ENCODE measurements at regions not wholly inside any gene's neighbourhood (a gene's known extent, or its start where the extent isn't known, plus 50 kb on each side); places are given as distances from the start of the nearest gene placed in this dataset.

DNA sequence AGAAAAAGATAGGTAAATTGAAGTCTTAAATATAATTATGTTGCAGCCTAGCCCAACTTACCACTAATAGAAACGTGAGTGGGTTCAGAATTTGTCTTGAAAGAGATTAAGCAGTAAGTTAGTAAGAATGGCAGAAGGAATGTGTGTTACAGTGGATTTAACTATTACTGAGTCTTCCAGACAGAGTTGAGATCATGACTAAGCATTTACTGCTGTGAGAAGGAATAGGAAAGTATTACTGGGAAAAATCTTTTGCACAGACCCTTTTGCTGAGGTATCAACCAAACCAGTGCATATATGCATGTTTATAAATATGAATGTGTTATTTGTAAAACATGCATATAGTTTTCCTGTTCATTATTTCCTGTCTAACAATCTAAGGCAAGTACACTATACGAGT lies 112.8 kb upstream of the EFNA5 start:
- Mint-ChIP-seq H3K9me3 (peaks cover 0 to 20% (median 3%) of the 10 kb centered on the region in 9 donors), H3K36me3 (peaks cover 0 to 6% (median 0%) of the 10 kb centered on the region in 3 donors), H3K27ac (no peak overlapping the region), H3K4me1 (no peaks in the 10 kb centered on the region), H3K27me3 (peaks cover 0 to 11% (median 2%) of the 10 kb centered on the region in 5 donors), H3K4me3 (no peak overlapping the region)
- ATAC-seq (no peak), DNase-seq (no peak)
- POLR2A ChIA-PET = no interaction called here

DNA sequence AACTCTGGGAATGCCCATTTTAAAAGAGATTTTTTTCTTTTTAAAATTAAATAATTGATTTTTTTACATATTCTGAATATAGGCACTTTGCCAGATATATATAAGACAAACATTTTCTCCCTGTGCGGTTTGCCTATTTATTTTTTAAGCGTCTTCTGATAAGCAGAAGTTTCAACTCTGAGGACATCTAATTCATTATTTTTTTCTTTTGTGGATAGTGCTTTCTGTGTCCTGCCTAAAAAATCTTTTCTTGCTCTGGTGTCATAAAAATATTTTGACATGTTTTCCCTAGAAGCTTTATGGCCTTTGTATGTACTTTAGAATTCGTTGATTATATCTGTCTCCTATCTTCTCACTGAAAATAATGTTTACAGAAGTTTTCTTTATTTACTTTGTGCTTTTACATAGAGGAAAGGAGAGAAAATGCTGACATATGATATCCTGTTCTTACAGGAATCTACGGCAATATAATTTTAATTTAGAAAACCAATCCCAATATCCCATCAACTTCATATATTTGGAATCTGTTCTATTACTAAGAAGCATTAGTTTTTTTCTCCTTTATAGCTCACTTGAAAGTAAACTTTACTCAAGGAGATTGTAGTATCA lies 111.9 kb upstream of the EFNA5 start:
- DNase-seq (no peak), ATAC-seq (no peak)
- POLR2A ChIA-PET = no interaction called here
- H3K4me1 Mint-ChIP-seq = no peaks in the 10 kb centered on the region
- peaks cover 0 to 11% (median 2%) of the 10 kb centered on the region in 5 donors for H3K27me3 Mint-ChIP-seq
- no peak overlapping the region for H3K27ac Mint-ChIP-seq
- peaks cover 0 to 6% (median 0%) of the 10 kb centered on the region in 3 donors for H3K36me3 Mint-ChIP-seq
- H3K9me3 Mint-ChIP-seq = peaks cover 0 to 20% (median 3%) of the 10 kb centered on the region in 9 donors
- no peak overlapping the region for H3K4me3 Mint-ChIP-seq

DNA sequence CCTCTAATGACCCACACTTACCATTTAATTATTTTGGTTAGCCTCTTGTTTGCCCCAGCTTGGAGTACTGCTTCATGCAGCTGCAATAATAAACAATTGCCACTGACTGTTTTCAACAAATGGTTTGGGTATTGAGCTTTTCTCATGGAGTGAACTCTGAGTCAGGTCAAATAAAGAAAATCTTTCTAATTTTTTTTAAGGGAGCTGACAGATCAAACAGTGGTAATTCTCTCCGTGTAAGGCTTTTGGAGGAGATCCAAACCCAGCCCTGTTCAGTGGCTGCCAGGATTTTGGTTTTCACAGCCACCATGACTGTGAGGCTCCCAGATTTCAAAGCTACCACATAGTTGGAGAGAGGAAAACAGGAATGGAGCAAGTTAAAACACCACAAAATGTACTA lies 110.7 kb upstream of the EFNA5 start:
- H3K27ac Mint-ChIP-seq = no peak overlapping the region
- peaks cover 0 to 9% (median 2%) of the 10 kb centered on the region in 5 donors for H3K27me3 Mint-ChIP-seq
- ATAC-seq = no peak
- H3K4me3 Mint-ChIP-seq = no peak overlapping the region
- H3K36me3 Mint-ChIP-seq = peaks cover 0 to 6% (median 0%) of the 10 kb centered on the region in 3 donors
- DNase-seq = no peak
- H3K4me1 Mint-ChIP-seq = no peaks in the 10 kb centered on the region
- POLR2A ChIA-PET = no interaction called here
- H3K9me3 Mint-ChIP-seq = peaks cover 0 to 20% (median 3%) of the 10 kb centered on the region in 9 donors

DNA sequence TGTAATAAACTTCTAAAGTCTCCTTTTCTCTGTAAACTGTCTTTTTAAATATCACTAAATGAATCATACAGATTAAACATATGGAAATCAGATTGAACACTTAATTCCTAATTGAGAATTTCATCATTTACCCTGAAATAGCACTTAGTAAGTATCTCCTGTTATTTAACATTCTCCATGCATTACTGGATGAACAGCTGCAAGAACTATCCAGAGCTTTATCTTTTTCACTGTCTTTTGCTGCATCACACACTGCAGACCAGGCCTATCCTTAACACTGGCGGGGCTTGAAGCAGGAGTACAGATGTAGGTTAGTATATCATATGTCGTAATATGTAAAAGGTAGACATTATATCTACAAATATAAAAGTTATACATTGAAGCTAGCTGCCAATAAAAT lies 108.7 kb upstream of the EFNA5 start:
- ATAC-seq = no peak
- Mint-ChIP-seq H3K4me1 (no peaks in the 10 kb centered on the region), H3K27ac (no peak overlapping the region), H3K27me3 (peaks cover 0 to 6% (median 2%) of the 10 kb centered on the region in 5 donors), H3K36me3 (peaks cover 0 to 6% (median 0%) of the 10 kb centered on the region in 3 donors), H3K4me3 (no peak overlapping the region), H3K9me3 (peaks cover 0 to 10% (median 0%) of the 10 kb centered on the region in 9 donors)
- POLR2A ChIA-PET = no interaction called here
- DNase-seq = no peak

DNA sequence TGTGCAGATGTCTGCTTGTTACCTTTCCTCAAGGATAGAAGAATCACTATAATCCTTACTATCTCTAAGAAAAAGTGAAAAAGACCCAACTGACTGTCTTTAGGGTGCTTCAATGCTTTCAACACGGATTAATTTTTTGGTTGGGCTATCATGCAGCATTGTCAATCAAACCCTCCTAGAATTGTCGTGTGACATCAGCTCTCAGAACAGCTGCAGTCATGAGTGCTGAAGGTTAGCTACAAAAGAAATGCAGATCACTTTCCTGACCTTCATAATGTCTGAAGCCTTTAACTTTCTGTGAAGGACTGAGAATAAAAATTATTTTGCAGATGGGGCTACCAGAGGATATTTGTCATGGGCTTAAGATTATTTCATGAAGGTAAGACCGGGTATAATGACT lies 107.9 kb upstream of the EFNA5 start:
- no peak for DNase-seq
- H3K4me3 Mint-ChIP-seq = no peak overlapping the region
- peaks cover 0 to 6% (median 0%) of the 10 kb centered on the region in 3 donors for H3K36me3 Mint-ChIP-seq
- no peak overlapping the region for H3K27ac Mint-ChIP-seq
- no peaks in the 10 kb centered on the region for H3K4me1 Mint-ChIP-seq
- H3K9me3 Mint-ChIP-seq = peaks cover 0 to 10% (median 0%) of the 10 kb centered on the region in 9 donors
- no peak for ATAC-seq
- POLR2A ChIA-PET = no interaction called here
- peaks cover 0 to 6% (median 2%) of the 10 kb centered on the region in 5 donors for H3K27me3 Mint-ChIP-seq

DNA sequence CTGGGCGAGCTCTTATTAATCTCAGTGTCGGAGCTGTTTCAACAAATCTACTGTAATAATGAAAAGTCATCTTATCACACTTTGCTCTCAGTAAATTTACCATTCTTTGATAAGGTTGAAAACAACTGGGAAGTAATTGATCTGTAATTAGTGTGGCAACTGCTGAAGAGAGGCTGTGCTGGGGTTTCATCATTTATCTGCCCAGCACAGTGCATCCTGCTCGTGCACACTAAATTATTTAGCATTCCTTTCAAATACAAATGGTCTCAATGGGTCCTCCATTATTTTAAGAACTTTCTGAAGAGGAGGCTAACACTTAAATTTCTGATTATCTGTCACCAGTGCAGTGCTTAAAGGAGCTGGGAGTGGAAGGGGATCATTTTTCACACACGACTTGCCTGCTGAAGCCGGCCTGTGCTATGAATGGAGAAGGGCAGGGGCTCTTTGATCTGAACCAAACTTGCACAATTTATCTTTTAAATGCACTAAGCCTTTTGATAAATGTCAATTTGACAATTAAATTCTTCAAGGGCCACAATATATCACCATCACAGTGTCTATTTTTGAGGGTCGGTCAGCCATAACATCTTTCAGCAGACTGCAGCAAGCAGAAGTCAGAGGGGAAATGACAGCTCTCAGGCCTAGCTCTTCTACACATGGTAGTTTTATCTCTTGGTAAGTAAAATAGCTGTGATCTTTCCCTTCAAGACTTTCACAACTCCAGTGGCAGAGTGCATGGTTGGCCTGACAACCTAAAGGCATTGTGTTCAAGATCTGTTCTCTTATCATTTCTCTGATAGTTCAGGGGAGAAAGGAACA lies 106.4 kb upstream of the EFNA5 start:
- peaks cover 0 to 10% (median 0%) of the 10 kb centered on the region in 9 donors for H3K9me3 Mint-ChIP-seq
- peaks cover 0 to 10% (median 7%) of the 10 kb centered on the region in 5 donors for H3K27me3 Mint-ChIP-seq
- peaks cover 0 to 6% (median 0%) of the 10 kb centered on the region in 3 donors for H3K36me3 Mint-ChIP-seq
- H3K27ac Mint-ChIP-seq = no peak overlapping the region
- ATAC-seq (no peak), DNase-seq (no peak)
- no peaks in the 10 kb centered on the region for H3K4me1 Mint-ChIP-seq
- H3K4me3 Mint-ChIP-seq = no peak overlapping the region
- POLR2A ChIA-PET = no interaction called here

DNA sequence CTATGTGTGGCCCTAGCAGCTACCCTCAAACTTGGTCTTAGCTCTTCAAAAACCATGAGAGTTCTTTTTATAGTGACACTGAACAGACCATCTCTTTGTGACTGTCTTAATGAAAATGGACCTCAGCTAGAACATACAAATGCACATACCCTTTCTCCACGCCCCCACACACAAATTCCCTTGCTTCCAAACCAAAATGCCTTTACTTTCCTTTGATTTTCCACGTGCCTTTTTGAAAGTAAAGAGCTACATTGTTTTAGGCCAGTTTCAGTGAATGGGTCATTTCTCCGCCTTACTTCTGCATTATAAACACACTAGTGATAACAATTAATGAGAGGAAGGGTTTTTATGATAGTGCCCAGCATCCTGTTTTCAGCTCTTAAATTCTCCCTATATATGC lies 105.8 kb upstream of the EFNA5 start:
- H3K27ac Mint-ChIP-seq = no peak overlapping the region
- H3K4me3 Mint-ChIP-seq = no peak overlapping the region
- peaks cover 0 to 6% (median 0%) of the 10 kb centered on the region in 3 donors for H3K36me3 Mint-ChIP-seq
- POLR2A ChIA-PET = no interaction called here
- peaks cover 0 to 10% (median 0%) of the 10 kb centered on the region in 9 donors for H3K9me3 Mint-ChIP-seq
- ATAC-seq (no peak), DNase-seq (no peak)
- H3K4me1 Mint-ChIP-seq = no peaks in the 10 kb centered on the region
- H3K27me3 Mint-ChIP-seq = peaks cover 0 to 14% (median 8%) of the 10 kb centered on the region in 5 donors

DNA sequence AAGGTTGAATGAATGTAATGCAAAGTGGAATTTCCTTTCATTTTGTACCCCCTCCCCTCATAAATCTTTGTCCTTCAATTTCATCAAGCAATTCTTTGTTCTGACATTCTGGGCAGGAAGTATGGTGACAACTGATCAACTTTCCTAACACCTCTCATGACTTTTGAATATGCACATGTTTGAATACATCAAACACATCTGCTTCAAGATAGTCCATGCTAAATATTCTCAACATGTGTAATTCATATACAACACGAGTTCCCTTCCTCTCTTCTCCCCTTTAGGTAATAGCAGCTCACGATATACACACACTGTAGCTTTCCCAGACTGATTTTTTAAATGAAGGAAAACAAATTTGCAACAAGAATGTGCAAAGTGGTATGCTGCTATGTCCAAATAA lies 103.6 kb upstream of the EFNA5 start:
- peaks cover 0 to 23% (median 9%) of the 10 kb centered on the region in 5 donors for H3K27me3 Mint-ChIP-seq

DNA sequence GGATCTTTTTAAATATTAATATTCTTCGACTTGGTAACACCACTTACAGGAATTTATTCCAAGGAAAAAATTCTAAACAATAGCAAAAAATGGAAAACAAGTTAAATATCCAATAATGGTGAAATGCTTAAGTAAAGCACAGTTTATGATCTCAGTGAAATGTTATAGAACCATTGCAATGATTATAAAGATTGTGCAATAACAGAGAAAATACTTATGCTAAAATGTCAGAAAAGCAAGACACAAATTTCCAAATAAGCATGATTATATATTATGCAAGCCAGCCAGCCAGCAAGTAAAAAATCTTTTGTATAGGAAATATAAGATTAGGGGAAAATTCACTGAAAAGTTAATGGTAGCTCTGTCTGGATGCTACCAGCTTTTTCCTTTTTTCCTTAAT lies 102.7 kb upstream of the EFNA5 start:
- H3K4me3 Mint-ChIP-seq = no peak overlapping the region
- H3K36me3 Mint-ChIP-seq = peaks cover 0 to 2% (median 0%) of the 10 kb centered on the region in 3 donors
- no peak for ATAC-seq
- peaks cover 0 to 31% (median 9%) of the 10 kb centered on the region in 5 donors for H3K27me3 Mint-ChIP-seq
- POLR2A ChIA-PET = no interaction called here
- H3K27ac Mint-ChIP-seq = no peak overlapping the region
- no peaks in the 10 kb centered on the region for H3K9me3 Mint-ChIP-seq
- DNase-seq = no peak
- no peaks in the 10 kb centered on the region for H3K4me1 Mint-ChIP-seq

More for the DNA sequence above, 103.6 kb upstream of the EFNA5 start:
- no peak for DNase-seq
- Mint-ChIP-seq H3K4me3 (no peak overlapping the region), H3K4me1 (no peaks in the 10 kb centered on the region), H3K9me3 (no peaks in the 10 kb centered on the region), H3K36me3 (peaks cover 0 to 1% (median 0%) of the 10 kb centered on the region in 3 donors), H3K27ac (no peak overlapping the region)
- POLR2A ChIA-PET = no interaction called here
- ATAC-seq = no peak

DNA sequence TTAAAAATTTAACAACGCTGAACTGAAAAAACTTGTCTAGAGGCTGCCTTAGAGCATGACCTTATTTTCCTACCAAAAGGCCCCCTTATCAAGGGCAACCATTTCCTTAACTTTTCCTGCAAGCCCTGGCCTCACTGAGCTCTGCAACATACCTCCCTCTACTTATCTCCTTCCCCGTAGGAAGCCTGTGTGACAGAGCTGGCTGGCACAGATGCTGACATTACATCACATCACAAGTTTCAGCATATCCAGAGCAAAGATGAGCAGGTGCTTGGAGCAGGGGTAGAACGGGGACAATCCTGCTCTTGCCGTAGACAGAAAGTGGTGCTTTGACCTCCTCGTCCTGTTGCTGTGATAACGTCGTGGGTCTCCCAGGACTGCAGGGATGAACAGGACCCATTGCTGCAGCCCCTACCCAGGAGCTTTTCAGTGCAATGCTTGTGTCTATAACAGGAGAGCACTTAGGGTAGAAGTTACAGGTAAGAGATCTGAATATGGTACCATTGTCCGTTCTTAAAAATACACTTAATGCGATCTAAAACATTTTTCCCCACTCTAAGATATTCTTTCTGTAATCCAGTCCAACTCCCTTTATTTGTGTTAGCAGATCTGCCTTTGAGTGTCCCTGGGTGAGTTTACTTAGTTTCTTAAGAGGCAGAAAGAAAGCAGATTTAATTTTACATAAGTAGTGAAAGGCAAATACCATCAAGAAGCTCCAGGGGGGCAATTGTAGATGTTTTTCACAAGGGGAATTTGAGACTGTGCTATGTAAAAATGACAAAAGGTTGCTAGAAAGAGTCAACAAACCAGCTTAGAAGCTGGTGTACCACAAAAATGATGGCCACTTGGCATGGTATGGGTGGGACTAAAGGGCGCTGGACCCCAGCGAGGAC lies 101.9 kb upstream of the EFNA5 start:
- ATAC-seq (no peak), DNase-seq (no peak)
- Mint-ChIP-seq H3K4me3 (no peak overlapping the region), H3K27me3 (peaks cover 0 to 34% (median 9%) of the 10 kb centered on the region in 5 donors), H3K36me3 (peaks cover 0 to 2% (median 0%) of the 10 kb centered on the region in 3 donors), H3K27ac (no peak overlapping the region), H3K9me3 (no peaks in the 10 kb centered on the region), H3K4me1 (no peaks in the 10 kb centered on the region)
- POLR2A ChIA-PET = no interaction called here

DNA sequence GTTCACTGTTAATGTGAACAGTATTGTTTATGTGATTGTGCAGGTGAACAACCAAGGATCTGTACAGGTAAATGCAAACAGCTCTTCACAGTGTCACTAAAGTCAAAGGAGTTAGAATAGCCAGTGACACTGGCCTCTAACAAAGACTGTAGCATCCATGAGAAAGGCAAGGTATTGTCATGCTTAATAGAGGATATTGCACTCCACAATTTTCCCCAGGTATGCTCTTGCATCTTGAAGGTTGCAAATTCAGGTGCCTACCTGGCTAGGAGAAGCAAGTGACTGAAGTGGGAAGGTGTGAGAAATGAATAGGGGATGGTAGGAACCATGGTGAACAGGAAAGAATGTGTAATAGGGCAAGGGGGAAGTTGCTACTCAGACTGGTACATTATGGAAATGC lies 101.2 kb upstream of the EFNA5 start:
- Mint-ChIP-seq H3K27ac (no peak overlapping the region), H3K4me1 (no peaks in the 10 kb centered on the region), H3K9me3 (no peaks in the 10 kb centered on the region), H3K27me3 (peaks cover 0 to 34% (median 9%) of the 10 kb centered on the region in 5 donors), H3K36me3 (peaks cover 0 to 2% (median 0%) of the 10 kb centered on the region in 3 donors), H3K4me3 (no peak overlapping the region)
- DNase-seq (no peak), ATAC-seq (no peak)
- POLR2A ChIA-PET = no interaction called here

DNA sequence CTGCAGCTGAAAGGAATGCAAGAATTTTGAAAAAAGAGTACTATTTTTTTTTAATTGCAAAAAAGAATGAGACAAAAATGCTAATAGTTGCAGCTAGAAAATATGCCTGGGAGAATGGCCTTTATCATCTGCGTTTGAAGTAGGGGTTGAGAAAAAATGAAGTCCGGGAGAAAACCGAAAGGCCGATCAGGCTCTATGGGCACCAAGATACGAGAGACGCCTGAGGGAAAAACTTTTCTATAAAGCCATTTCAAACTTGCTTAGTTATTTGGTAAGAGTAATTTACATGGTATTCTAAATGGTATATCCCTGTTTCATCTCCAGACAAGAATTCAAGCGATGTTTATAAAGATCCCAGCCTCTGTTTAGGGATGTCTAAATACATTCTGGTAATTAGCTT lies 99.3 kb upstream of the EFNA5 start:
- peaks cover 0 to 2% (median 0%) of the 10 kb centered on the region in 3 donors for H3K36me3 Mint-ChIP-seq
- no peak overlapping the region for H3K27ac Mint-ChIP-seq
- DNase-seq (no peak), ATAC-seq (no peak)
- peaks cover 0 to 34% (median 11%) of the 10 kb centered on the region in 5 donors for H3K27me3 Mint-ChIP-seq
- H3K4me1 Mint-ChIP-seq = no peaks in the 10 kb centered on the region
- H3K9me3 Mint-ChIP-seq = no peaks in the 10 kb centered on the region
- H3K4me3 Mint-ChIP-seq = no peak overlapping the region
- POLR2A ChIA-PET = no interaction called here

All from naive thymus-derived CD8-positive, alpha-beta T cell (primary cell).